ENCODE measurements at regions not wholly inside any gene's neighbourhood (a gene's known extent, or its start where the extent isn't known, plus 50 kb on each side); places are given as distances from the start of the nearest gene placed in this dataset.
"Not testable (repeated sequence)": the region's sequence is repeated elsewhere in the genome, so short reads cannot be mapped to it uniquely, and the experiment has no call there.

DNA sequence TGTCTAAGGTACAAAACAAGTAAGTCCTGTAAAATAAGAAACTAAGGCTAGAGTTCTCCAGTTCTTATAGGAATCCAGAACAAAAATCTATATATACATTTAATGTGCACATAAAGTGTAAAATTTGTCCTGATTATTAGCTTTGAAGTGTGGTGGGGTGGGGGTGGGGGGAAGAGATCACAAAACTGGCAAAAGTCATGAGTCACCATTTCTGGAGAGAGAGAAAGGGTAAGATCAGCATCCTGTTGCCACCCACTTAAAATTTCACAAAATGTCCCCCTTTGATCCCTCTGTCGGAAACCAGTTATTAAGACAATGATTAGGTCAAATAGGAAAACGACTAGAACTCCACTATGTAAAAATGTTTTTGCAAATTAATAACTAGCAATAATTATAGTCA, 482.0 kb upstream of the POU3F2 start:
- DNase-seq = no peak

DNA sequence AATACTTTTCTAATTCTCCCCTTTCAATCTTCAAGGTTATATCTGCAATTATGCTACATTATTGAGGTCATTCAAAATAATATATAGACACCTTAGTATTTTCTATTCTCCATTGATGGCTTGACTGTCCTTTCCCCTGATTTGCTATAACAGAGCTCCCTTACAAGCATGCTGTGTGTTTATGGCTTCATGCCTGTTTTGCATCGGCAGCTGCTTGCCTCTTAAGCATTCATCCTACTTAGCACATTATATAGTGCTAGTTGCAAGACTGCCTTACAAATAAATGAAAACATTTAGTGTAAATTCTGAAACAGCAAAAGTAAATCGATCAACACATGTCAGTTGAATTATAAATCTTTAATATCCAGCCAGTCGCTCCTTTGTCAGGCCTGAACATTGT, 476.2 kb upstream of the POU3F2 start:
- DNase-seq = no peak

DNA sequence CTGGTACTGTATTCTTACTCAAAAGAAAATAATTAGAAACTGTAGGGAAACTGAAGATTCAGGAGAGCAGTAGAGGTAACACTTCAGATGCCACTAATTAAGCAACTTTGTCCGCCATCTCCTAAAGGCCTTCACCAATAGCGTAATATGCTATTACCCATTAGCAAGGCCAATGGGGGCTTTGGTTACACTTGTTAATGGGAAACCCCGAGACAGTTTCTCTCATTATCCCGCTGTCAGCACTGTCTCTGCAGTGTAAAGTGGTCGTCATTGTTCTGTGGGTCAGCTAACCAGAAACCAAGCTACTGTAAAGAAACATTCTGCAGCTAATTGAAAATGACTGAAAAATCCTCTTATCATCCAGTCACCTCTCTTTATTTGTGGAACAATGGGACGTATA, 468.0 kb upstream of the POU3F2 start:
- no peak for DNase-seq

DNA sequence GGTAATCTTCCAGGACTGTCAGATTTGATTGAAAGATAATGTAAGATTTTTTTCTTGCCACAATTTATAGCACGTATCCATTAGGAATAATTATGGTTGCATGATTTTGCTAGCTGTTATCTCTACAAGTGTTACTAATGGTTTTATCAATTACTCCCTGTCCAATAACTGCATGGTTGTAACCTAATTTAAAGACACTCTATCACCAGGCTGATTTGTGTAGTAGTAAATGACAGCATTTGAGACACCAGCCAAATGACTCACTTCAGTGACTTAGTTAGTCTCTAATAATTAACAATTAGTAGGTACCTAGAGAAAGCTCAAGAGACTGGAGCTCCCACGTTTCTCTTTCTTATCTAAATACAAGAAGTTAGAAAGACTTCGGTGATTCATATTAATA, 453.8 kb upstream of the POU3F2 start:
- DNase-seq = no peak

DNA sequence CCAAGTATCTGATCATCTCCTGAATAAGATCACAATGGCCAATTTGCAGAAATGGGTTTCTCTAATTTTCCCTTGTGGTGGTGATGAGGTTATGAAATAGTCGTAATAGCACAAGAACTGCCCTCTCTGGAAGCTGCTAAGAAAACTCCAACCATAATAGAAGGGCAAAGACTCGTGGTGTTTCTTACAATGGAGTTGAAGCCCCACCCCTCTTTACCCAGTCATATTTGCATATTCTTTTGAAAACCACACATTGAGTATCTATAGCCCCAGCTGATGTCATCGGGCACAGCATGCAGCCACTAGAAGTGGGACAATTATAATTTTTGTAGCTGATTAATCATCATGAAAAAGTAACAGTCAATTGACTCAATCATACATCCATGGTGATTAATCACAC, 452.1 kb upstream of the POU3F2 start:
- DNase-seq = no peak

DNA sequence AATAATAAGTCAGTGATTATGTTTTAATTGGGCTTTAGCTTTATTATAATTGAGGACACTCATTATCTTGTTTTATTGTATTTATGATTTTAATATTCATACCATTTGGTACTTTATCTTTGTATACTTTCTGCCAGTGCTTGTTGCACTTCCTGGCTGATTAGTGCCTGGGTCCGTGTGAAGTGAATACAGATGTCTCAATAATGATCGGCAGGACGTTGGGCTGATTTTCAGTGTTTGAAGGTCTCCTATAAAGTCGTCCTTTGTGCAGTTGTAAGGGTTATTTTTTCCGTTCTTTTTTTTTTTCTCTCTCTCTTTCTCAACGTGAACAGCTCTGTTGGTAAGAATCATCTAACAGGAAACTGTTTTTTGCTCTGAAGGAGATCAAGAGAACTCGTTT, 450.0 kb upstream of the POU3F2 start:
- DNase-seq = no peak

DNA sequence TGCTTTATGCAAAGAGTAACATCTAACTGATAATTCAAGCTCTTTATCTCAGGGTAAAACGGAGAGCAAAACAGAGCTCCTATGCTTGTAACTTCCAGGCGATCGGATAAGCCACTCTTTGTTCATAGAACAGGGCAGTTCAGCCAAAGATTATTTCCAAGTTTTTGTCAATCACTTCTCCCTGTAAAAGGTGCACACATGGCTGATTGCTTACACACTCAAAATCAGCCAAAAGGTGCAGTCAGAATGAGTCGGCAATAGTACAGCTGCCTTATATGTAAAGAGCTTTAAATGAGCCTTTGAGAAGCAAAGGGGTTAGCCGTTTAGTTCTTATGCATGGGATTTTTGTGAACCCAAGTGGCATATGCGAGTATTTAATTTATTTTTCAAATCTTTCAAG, 449.6 kb upstream of the POU3F2 start:
- DNase-seq = no peak

DNA sequence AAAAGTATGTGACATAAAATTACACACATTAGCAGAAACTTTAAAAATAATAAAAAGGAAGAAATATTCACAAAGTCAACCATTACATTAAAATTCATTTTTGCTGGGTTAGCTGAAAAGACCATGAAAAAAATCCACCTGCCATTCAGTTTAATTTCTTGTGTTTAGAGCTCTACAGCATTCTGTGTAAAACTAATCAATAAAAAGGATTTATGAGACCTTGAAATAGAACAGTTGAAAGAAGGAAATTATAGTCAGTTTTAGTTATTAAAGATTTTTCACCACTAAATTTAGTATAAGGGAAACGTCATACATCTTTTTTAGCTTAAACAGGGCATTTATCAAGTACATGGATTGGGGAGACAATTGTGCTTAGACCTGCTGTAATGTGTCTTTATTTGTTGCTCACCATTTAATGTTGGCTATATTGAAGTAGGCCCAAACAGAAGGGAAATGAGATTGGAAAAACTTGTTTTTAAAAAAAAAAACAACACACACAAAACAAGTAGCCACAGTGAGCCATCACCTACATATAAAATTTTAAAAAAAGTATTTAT, 438.7 kb upstream of the POU3F2 start:
- DNase-seq = no peak

DNA sequence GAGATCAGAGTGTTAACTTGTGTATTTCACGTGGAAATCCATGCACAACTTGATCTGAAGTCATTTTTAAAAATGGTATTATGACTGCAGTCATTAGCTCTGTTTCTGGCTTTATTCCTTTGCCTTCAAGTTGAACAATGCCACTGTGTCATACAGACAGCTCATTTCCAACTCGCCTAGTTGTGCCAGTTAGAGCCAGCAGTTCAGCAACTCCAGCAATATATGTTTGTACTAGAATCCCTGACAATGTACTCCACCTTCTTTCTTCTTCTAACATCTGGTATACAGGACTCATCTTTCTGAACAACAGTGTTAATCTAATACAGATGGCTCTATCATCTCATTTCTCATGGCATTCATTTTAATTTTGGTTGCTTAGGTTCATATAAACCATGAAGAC, 418.3 kb upstream of the POU3F2 start:
- DNase-seq = no peak

DNA sequence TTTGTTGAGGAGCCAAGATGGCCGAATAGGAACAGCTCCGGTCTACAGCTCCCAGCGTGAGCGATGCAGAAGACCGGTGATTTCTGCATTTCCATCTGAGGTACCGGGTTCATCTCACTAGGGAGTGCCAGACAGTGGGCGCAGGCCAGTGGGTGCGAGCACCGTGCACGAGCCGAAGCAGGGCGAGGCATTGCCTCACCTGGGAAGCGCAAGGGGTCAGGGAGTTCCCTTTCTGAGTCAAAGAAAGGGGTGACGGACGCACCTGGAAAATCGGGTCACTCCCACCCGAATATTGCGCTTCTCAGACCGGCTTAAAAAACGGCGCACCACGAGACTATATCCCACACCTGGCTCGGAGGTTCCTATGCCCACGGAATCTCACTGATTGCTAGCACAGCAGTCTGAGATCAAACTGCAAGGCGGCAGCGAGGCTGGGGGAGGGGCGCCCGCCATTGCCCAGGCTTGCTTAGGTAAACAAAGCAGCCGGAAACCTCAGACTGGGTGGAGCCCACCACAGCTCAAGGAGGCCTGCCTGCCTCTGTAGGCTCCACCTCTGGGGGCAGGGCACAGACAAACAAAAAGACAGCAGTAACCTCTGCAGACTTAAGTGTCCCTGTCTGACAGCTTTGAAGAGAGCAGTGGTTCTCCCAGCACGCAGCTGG, 417.7 kb upstream of the POU3F2 start:
- DNase-seq = not testable (repeated sequence)

DNA sequence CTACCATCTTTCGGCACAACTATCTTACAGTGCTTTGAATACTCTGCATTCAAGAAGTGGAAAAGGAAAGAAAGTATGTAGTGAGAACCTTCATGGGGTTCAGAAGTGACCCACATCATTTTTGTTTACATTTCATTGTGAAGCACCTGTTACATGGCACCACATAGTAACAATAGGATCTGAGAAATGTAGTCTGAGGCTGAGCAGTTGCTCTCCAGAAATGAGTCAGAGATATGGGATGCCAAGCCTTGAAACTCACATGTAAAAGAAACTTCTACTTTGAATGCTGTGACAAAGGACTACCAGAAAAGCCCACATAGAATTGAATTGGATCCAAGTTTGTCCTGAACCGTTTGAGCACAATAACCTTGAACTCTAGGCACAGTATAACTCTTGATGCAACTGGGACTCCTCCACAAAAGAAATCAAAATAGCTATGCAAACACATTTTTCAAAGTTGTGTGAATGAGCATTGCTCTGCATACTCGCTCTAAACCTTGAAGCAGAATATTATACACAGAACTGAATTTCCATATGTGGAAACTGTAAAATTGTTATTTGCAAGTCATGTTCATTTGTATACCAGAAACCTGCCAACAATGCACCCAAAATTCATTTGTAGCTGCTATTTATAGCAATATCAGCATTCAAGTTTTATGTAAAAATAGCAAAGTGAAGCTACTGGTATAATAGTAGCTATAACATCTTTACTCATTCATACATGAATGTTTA, 400.9 kb upstream of the POU3F2 start:
- no peak for DNase-seq

DNA sequence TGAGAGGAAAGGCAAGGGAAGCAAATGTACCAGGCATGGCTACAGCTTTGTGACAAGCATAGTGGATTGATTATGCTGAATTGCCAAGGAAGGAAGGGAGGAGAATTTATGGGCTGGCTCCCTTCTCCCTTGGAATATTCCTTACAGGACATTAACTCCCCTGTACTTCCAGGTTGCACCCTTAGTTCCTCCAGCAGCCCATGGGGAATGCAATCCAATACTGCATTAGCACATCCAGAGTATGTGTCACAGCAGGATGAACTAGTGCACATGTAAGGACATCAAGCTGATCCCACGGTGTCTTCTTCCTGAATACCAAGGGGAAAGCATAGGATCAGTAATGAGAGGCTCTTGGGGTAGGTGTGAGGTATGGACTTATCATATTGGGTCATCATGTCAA, 390.7 kb upstream of the POU3F2 start:
- no peak for DNase-seq

DNA sequence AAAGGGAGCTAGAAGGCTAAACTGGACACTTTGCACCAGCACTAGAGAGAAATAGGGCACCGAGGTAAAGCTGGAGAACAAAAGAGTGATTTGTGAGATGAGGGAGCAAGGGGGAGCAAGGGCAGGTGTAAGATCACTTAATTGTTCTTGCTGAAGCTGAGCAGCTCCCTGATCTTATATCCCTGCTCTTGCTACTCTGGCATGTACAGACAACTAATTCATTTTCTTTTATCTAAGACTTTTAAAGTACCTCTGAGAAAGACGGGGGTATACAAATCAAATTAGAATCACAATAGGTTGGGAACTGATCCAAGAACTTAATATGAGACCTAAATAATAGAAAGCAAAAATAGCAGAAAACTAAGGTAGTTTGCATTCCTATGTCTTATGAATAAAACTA, 381.7 kb upstream of the POU3F2 start:
- no peak for DNase-seq

DNA sequence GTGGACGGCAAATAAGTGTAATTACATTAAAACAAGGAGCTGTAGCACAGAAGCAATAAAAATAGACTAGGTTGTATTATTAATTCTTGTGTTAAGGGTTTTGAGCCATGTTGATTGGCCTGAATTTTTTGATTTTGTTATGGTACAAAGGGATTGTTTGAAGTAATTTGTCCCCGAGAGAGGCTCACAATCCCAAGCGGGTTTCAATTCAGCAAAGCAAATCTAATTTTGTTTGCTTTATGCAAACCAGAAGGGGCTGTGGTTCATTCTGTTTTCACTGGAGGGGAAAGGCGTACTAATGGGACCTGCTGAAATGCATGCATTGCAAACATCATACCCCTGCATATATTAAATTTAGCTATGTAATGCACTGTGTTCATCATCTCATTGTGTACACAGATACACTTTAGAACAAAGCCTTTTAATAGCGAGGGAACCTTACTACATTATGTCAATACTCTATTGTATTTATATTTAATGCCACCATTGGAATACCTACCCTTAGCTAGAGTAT, 379.5 kb upstream of the POU3F2 start:
- DNase-seq = no peak

DNA sequence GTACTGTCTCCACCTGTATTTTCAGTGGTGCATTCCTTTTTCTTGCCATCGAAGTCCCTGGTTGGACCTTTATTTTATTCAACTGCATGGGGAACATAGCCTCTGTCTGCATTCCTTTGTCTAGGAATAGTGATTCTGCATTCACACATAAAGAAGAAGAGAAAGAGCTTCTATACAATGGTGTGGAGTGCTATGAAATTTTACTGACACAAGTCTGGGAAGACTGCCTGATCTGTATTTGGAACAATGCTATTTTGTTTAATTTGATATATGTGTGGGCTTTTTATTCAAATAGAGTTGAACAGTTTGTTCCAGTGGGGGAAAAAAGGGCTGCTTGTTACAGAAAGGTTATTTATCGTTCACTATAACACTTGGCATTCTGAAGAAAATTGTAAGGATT, 375.7 kb upstream of the POU3F2 start:
- DNase-seq = no peak

DNA sequence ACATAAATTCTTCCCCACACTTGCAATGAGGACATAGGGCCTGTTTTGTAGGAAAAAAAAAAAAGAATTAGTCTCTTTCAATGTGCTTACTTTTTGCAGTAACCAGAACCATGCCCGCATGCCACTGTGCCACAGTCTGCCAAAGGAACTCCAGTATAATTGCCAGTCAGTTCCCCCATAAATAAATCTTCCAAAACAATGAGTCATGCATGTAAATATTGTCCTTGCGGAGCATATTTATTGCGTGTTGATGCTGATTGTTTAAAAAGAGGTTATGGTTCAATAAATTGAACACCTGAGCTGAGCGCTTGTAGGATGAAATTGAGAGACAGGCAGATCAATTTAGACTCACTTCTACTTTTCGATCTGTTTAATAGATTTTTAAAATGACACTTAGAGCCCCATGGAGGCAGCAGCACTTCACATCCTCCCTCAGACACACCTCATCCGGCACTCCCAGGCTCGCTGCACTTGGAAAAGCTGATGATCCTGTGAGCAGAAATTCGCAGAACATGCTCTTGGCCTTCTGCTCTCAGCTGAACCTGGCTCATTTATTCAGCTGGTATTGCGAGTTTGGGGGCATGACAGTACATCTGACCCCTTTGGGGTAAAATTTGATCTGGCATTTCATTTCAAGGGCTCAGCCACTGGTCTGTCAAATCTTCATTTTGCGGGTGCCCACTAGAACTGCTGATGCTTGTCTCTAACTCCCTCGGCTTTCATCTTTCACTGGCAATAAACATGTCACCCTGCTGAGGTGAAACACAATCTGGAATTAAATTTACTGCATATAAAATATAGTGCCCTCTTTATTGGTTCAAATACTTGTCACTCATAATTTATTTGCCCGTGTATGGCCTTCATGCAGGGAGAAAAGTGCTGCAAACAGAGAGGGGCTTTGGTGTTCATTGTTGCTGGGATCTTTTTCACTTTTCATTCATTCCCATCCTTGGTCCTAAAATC, 371.1 kb upstream of the POU3F2 start:
- no peak for DNase-seq

DNA sequence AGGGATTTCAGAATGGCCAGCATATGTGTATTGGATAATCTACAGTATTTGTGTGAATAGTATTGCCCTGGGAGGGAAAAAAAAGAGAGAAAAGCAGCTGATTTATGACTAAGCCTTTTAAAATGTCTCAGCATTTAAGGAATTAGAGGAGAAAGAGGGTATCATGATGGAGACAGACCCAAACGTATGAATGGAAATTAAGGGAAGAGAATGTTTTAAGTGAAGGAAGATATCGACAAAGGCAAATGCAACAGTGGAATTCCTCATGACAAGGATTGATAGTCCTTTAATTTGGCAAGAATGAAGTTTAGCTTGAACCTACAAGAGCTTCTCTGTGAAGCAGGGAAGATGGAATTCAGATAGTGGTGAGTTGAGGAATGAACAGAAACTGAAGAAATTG, 367.3 kb upstream of the POU3F2 start:
- no peak for DNase-seq

DNA sequence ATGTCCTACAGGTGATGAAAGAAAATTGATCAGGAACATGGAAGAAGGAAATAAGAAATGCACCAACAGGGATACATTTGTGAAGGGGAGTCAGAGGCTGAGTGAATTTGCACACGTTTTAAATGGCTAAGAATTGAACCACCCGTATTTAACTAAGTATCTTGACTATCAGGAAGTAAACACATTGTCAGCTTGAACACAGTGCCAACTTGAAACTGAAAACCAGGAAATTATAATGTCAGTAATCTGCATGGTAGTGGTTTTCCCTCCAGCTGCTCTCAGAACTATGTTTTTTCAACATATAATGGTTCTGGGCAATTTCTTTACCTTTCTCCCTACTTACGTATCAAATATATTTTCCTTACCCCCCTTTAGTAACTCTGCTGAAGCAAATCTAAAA, 366.5 kb upstream of the POU3F2 start:
- no peak for DNase-seq

DNA sequence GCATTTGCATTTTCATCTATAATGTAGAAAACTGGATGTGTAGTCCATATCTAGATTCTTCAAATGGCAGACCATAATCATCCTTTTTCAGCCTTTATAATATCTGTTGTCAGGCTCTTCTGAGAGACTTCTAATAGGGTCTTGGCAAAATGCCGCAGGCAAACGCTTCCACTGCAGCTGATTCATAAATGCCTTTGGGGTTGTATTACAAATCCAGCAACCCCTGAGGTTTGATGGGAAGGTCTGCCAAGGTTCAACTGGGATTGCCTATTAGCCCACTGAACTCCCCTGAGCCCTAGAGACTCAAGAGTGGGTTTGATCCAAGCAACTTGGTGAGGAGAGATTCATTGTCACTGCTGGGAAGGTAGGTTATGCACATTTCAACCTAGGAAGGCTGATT, 365.2 kb upstream of the POU3F2 start:
- DNase-seq = no peak

DNA sequence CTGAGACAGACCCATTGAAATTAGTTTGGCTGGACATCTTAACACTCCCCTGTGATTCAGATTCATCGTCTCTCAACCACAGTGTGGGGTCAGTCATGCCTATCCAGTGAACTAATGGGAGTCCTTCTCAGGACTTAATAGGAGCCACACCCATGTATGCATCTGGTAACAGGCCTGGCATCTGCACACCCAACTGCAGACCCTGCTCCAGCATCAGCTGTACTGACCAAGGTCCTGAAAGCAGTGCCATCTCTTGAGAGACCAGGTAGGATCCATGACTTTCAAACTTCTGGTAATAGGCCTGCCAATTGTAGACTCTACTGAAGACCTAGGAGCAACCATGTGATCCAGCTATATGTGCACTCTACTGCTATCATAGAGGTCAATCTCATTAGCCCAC, 363.6 kb upstream of the POU3F2 start:
- no peak for DNase-seq

DNA sequence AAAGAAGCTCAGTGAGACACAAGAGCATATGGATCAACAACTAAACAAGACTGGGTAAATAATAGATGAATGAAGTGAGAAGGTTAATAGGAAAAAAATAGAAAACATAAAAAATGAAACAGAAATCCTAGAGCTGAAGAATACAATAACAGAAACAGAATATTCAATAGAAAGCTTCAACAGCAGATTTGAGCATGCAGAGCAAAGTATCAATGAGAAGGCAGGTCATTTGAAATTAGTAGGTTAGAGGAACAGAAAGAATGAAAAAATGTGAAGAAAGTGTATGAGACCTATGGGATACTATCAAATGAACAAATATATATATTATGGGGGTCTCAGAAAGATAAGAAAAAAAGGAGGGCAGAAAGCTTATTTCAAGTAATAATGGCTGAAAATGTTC, 362.9 kb upstream of the POU3F2 start:
- no peak for DNase-seq

DNA sequence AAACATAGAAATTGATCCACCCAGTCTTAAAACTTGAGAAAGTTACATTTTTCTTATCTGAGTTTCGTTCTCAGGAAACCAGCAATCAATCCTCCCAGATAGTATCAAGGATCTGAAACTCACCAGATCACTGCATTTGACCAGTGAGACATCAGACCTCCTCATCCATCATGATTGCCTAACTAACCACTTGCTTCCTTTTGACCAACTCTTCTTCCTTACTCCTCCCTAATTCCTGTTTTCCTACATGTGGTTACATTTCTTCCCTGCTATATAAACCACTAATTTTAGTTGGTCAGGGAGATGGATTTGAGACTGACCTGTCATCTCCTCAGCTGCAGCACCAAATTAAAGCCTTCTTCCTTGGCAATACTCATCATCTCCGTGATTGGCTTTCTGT, 357.1 kb upstream of the POU3F2 start:
- DNase-seq = no peak

DNA sequence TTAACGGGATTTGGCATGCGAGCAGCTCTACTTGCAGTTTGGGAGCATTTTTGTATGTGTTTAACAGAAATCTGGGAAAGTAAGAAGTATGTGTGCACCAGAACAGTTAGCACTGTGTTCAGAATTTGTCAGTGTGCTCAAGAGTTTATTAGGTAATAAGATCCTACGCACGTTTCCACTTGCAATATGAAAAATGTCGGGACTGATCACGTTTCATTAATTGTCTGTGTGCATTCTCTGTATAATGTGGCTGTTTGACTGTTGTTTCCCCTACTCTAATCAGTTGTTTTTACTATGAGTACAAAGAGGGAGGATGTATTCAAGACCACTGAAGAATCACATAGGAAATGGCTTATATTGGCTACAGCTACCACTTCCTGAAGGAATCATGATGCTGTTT, 349.7 kb upstream of the POU3F2 start:
- no peak for DNase-seq

Data from activated CD4-positive, alpha-beta T cell treated with anti-CD3 and anti-CD28 coated beads for 1 hour (primary cell).